SKM-1 (cell line): ENCODE measurements at regions not wholly inside any gene's neighbourhood (a gene's known extent, or its start where the extent isn't known, plus 50 kb on each side); places are given as distances from the start of the nearest gene placed in this dataset.
"Not testable (repeated sequence)": the region's sequence is repeated elsewhere in the genome, so short reads cannot be mapped to it uniquely, and the experiment has no call there.

ENCODE experiments used
- DNase-seq: peaks from one replicate; lab custom pipeline; 2025; ENCODE audit not compliant: unreplicated experiment; lab: John Stamatoyannopoulos, UW

GRCh38 chr3:10623578-10624275, 118.3 kb upstream of the ATP2B2 start:
- no peak for DNase-seq

GRCh38 chr3:10625323-10625722, 119.9 kb upstream of the ATP2B2 start:
- DNase-seq: no peak

- no peak for DNase-seq
These were observed 122.6 kb upstream of the ATP2B2 start for GRCh38 chr3:10627884-10628572.

- no peak for DNase-seq
These were observed 123.7 kb upstream of the ATP2B2 start for GRCh38 chr3:10628891-10629670.

GRCh38 chr3:10629671-10630040, 124.3 kb upstream of the ATP2B2 start:
- no peak for DNase-seq

- DNase-seq: no peak
These were observed 125.8 kb upstream of the ATP2B2 start for GRCh38 chr3:10631224-10631623.

GRCh38 chr3:10632125-10632524, 126.7 kb upstream of the ATP2B2 start:
- DNase-seq: no peak

GRCh38 chr3:10632741-10633140, 127.4 kb upstream of the ATP2B2 start:
- DNase-seq: no peak

GRCh38 chr3:10635446-10636076, 130.2 kb upstream of the ATP2B2 start:
- DNase-seq: no peak

GRCh38 chr3:10637342-10637741, 132.0 kb upstream of the ATP2B2 start:
- no peak for DNase-seq

- DNase-seq: no peak
These were observed 133.1 kb upstream of the ATP2B2 start for GRCh38 chr3:10638466-10638865.

GRCh38 chr3:10641760-10642159, 136.4 kb upstream of the ATP2B2 start:
- no peak for DNase-seq

- no peak for DNase-seq
These were observed 138.8 kb upstream of the ATP2B2 start for GRCh38 chr3:10644189-10644588.

GRCh38 chr3:10645800-10646199, 140.4 kb upstream of the ATP2B2 start:
- DNase-seq: no peak

- DNase-seq: no peak
These were observed 141.3 kb upstream of the ATP2B2 start for GRCh38 chr3:10646531-10647335.

GRCh38 chr3:10647376-10647775, 142.0 kb upstream of the ATP2B2 start:
- DNase-seq: no peak

- DNase-seq: no peak
These were observed 142.8 kb upstream of the ATP2B2 start for GRCh38 chr3:10648181-10648580.

GRCh38 chr3:10649463-10649862, 144.1 kb upstream of the ATP2B2 start:
- not testable (repeated sequence) for DNase-seq

GRCh38 chr3:10651506-10651905, 146.1 kb upstream of the ATP2B2 start:
- DNase-seq: no peak

GRCh38 chr3:10653241-10653640, 147.9 kb upstream of the ATP2B2 start:
- no peak for DNase-seq
